Progenitor cell of endocrine pancreas (in vitro differentiated cells): ENCODE measurements at regions not wholly inside any gene's neighbourhood (a gene's known extent, or its start where the extent isn't known, plus 50 kb on each side); places are given as distances from the start of the nearest gene placed in this dataset.

Experiments used
- DNase-seq: peaks from one replicate; pipeline ENCODE4 v3.0.0; 2021; ENCODE audit warnings: low spot score; ENCODE audit not compliant: unreplicated experiment
- H3K27ac Mint-ChIP-seq: 2 replicates; pipeline ENCODE4 v1.8.0; 2021; ENCODE audit warnings: mild to moderate bottlenecking, moderate library complexity, mixed read lengths
- H3K27me3 Mint-ChIP-seq: 2 replicates; pipeline ENCODE4 v1.8.0; 2021; ENCODE audit warnings: mixed read lengths
- H3K36me3 Mint-ChIP-seq: 2 replicates; pipeline ENCODE4 v1.8.0; 2022; ENCODE audit warnings: mixed read lengths; ENCODE audit not compliant: insufficient read depth
- H3K4me1 Mint-ChIP-seq: 2 replicates; pipeline ENCODE4 v1.8.0; 2021; ENCODE audit warnings: low read depth, mixed read lengths
- H3K4me3 Mint-ChIP-seq: 2 replicates; pipeline ENCODE4 v1.8.0; 2021; ENCODE audit warnings: low read depth, mild to moderate bottlenecking, moderate library complexity, mixed read lengths
- H3K9me3 Mint-ChIP-seq: 2 replicates; pipeline ENCODE4 v1.8.0; 2021; ENCODE audit warnings: low read depth, mixed read lengths
- TF ChIP-seq, protein P1 (sequence below): fragments of 200-600 bp; sonication (generic); IDR thresholded peaks from one replicate; pipeline ENCODE4 v1.5.0; 2021; ENCODE audit warnings: antibody characterized with exemption, mild to moderate bottlenecking; ENCODE audit not compliant: unreplicated experiment

DNA sequence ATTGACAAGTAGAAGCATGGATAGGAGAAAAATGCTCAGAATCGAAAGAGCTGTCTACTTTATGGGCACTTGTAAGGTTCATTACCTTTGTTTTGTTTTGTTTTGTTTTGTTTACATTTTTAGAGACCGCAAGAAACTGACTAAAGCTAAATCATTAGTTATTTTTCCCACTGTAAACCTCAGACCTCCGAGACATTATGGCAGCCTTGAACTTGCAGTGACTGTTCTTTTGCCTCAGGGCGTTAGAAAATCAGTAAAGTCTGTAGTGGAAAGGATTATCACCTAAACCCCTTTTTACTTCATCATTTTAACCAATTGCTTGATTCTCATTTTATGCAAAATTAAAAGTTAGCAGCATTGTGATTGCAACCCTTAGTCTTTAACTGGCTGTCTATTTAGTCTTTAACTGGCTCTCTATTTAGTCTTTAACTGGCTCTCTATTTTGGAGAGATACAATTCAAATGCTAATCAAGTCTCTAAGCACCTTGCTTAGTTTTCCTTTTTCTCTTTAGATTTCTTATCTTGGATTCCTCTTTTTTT lies 383.3 kb upstream of the ROBO2 start:
- H3K27me3 Mint-ChIP-seq: no peaks in the 10 kb centered on the region
- H3K4me1 Mint-ChIP-seq: peaks cover 3% of the 10 kb centered on the region
- no peak for DNase-seq
- H3K36me3 Mint-ChIP-seq: no peaks in the 10 kb centered on the region
- no peak overlapping the region for H3K27ac Mint-ChIP-seq
- TF ChIP-seq, protein P1, sequence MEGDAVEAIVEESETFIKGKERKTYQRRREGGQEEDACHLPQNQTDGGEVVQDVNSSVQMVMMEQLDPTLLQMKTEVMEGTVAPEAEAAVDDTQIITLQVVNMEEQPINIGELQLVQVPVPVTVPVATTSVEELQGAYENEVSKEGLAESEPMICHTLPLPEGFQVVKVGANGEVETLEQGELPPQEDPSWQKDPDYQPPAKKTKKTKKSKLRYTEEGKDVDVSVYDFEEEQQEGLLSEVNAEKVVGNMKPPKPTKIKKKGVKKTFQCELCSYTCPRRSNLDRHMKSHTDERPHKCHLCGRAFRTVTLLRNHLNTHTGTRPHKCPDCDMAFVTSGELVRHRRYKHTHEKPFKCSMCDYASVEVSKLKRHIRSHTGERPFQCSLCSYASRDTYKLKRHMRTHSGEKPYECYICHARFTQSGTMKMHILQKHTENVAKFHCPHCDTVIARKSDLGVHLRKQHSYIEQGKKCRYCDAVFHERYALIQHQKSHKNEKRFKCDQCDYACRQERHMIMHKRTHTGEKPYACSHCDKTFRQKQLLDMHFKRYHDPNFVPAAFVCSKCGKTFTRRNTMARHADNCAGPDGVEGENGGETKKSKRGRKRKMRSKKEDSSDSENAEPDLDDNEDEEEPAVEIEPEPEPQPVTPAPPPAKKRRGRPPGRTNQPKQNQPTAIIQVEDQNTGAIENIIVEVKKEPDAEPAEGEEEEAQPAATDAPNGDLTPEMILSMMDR: no peak
- no peak overlapping the region for H3K4me3 Mint-ChIP-seq
- no peaks in the 10 kb centered on the region for H3K9me3 Mint-ChIP-seq

DNA sequence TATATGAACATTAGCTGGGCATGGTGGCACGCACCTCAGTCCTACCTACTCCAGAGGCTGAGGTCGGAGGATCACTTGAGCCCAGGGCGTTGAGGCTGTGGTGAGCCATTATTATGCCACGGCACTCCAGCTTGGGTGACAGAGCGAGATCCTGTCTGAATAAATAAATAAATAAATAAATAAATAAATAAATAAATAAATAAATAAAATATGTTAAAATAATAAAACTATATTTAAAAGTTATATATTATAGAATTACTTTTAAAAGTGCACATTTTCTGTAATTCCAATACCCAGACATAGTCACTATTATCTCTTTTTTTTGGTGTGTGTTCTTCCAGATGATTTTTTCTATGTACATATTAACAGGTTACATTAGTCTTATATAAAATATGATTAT lies 382.0 kb upstream of the ROBO2 start:
- no peak for DNase-seq
- Mint-ChIP-seq H3K4me3 (no peak overlapping the region), H3K27me3 (no peaks in the 10 kb centered on the region), H3K9me3 (no peaks in the 10 kb centered on the region), H3K36me3 (no peaks in the 10 kb centered on the region), H3K4me1 (peaks cover 3% of the 10 kb centered on the region), H3K27ac (no peak overlapping the region)
- TF ChIP-seq, protein P1: no peak

DNA sequence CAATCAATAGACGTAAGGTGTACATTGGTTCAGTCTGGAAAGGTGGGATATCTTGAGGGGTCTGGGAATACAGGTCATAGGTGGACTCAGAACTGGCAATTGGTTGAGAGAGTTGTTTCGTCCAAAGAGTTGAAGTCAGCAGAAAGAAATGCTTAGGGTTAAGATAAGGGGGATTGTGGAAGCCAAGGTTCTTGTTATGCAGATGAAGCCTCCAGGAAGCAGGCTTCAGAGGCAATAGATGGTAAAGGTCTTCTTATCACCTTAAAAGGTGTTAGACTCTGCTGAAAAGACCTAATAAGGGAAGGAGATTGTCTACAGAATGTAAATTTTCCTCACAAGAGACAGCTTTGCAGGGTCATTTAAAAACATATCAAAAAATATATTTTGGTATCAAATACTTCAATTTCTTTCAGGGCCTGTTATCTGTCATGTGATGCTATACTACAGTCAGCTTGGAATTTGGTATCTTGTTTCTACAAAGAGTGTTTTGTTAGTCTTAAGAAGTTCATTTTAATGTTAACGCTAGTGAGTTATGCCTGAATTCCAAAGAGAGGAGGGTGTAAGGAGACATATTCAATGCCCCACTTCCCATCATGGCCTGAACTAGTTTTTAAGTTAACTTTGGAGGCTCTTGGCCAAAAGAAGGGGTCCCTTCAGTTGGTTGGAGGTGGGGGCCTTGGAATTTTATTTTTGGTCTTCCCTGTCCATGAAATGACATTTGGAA lies 378.2 kb upstream of the ROBO2 start:
- Mint-ChIP-seq H3K9me3 (no peaks in the 10 kb centered on the region), H3K4me1 (peaks cover 3% of the 10 kb centered on the region), H3K27ac (no peak overlapping the region), H3K4me3 (no peak overlapping the region), H3K36me3 (no peaks in the 10 kb centered on the region), H3K27me3 (no peaks in the 10 kb centered on the region)
- TF ChIP-seq, protein P1: no peak
- DNase-seq: no peak

DNA sequence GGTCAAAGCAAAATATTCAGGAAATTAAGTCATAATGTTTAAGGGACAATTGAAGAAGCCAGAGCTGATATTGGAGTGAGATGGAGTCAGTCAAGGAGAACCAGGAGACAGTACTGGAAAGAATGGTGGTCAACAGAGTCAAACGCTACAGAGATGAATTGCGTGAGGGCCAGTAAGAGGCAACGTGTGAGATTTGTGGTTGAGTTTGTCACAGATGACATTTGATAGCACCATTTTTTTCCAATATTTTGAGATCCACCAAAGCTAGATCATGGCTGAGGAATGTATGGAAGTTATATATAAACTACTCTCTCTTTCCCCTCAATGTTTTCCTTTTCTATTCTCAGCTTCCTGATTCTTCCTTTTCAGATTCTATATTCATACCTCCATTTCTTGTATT lies 375.1 kb upstream of the ROBO2 start:
- Mint-ChIP-seq H3K4me1 (peaks cover 3% of the 10 kb centered on the region), H3K36me3 (no peaks in the 10 kb centered on the region), H3K27me3 (no peaks in the 10 kb centered on the region), H3K4me3 (no peak overlapping the region), H3K27ac (no peak overlapping the region), H3K9me3 (no peaks in the 10 kb centered on the region)
- no peak for DNase-seq
- TF ChIP-seq, protein P1: no peak

DNA sequence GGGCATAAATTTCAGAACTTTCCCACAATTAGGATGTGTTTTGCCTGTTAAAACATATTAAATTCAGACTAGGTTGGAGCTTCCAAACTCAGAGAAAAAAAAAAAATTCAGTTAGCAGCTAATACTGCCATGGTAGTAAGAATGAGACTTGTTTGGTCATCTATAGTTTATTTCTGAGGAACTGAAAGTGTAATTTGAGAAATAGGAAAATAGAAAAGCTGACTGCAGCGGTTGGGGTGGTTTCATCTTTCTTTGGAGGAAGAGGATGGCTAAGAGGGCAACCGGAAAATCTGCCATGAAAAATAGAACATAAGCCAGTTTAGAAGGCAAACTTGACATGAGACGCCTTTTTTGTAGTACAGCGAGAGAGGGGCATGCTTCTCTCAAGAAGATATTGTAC lies 371.2 kb upstream of the ROBO2 start:
- DNase-seq: no peak
- TF ChIP-seq, protein P1: no peak
- Mint-ChIP-seq H3K9me3 (no peaks in the 10 kb centered on the region), H3K36me3 (no peaks in the 10 kb centered on the region), H3K4me1 (peaks cover 2% of the 10 kb centered on the region), H3K27me3 (no peaks in the 10 kb centered on the region), H3K27ac (no peak overlapping the region), H3K4me3 (no peak overlapping the region)
